Mesenteric fat pad (tissue), 1 donor: ENCODE measurements at regions not wholly inside any gene's neighbourhood (a gene's known extent, or its start where the extent isn't known, plus 50 kb on each side); places are given as distances from the start of the nearest gene placed in this dataset.
"Not testable (repeated sequence)": the region's sequence is repeated elsewhere in the genome, so short reads cannot be mapped to it uniquely, and the experiment has no call there.

Experiments used
- DNase-seq: peaks from one replicate; pipeline ENCODE4 v3.0.0-alpha.2; 2020; ENCODE audit warnings: low spot score
- donor health status: DM: yes; HTN: yes; CAD: no.

DNA sequence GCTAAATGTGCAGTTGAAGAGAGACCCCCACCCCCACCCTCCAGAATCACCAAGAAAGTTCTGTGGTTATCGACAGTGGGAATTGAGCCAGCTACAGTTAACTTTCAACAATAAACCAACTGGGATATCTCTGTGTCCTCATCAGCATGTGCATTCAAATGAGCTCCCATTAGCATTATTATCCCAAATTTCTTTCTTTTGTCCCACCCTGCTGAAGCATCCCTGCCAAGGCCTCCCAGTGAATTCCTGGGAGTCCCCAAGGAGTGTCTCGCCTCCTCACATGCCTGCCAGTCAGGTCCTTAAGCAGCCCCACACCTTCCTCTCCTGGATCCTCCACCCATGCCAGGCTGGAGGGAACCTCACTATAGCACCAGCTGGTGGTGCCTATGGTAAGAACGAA, 422.1 kb upstream of the HNRNPA3 start:
- no peak for DNase-seq

DNA sequence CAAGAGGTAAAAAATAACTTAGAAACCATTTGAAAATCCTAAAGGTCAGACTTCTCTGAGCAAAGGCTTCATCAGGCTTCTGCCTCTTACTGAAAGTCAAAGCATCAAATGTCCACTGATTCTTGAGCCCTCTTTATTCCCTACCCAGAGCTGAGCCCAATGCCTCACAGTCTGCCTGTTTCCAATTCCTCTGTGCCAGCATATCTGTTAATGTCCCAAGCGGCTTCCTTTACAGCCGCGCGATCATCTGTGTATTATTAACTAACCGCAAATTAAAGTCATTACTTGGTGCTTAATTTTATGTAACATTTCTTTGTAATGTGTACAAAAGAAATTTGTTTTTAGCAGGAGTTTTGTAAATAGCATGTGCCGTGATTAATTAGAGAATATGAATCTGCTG, 418.8 kb upstream of the HNRNPA3 start:
- DNase-seq = no peak

- no peak for DNase-seq
These were observed 418.2 kb upstream of the HNRNPA3 start for GRCh38 chr2:176794392-176794791.

DNA sequence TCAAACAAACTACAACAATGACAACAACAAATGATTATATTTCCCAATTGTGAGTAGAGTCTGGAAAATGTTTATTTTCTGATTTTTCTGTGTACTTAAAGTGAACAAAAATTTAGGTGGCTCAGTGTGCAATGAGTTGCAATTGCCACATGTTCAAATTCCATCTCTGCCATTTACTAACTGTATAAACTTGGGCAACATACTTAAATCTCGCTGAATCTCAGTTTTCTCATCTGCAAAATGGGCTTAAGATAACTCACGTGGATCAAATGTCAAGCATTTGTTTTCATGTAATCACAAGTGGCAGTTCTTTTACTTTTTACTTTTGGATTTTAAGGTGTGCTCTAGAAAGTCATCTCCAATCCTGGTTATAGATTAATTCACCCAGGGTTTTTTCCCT, 416.8 kb upstream of the HNRNPA3 start:
- no peak for DNase-seq

DNA sequence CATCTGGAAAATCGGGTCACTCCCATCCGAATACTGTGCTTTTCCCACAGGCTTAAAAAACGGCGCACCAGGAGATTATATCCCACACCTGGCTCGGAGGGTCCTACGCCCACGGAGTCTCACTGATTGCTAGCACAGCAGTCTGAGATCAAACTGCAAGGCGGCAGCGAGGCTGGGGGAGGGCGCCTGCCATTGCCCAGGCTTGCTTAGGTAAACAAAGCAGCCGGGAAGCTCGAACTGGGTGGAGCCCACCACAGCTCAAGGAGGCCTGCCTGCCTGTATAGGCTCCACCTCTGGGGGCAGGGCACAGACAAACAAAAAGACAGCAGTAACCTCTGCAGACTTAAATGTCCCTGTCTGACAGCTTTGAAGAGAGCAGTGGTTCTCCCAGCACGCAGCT, 415.9 kb upstream of the HNRNPA3 start:
- not testable (repeated sequence) for DNase-seq

DNA sequence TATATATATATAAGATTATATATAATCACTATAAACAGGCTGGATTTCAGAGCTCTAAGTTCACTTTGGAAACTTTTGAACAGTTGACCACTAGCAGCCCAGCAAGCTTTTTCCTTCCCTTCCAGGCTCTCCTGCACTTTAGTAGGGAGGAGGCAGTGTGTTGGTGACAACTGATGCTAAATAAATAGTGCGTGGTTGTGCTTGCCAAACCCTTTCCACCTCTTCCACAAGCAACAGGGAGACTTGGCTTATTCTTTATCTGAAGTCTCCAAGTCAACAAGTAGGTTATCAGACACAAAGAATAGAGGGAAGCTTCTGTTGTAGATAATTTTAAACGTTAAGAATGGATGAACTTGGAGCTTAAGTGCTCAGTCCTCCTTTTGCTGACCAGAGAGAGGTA, 408.2 kb upstream of the HNRNPA3 start:
- no peak for DNase-seq

DNA sequence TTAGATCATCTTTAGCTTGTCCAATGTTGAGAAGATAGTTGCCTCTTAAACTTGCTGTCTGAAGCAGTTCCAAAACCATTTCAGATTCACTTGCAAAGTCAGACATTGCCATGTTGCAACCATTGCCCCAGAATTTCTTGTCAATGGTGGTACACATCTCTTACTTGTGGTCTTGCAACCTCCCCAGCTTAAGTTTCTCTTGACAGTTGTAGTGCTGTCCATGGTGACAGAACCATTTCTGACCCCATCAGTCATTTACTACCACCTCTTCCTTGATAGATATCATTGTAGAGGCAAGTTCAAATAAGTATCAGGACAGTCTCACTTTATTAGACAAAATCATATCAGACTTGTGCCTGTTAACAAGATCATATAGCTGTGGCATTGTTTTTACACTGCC, 407.2 kb upstream of the HNRNPA3 start:
- DNase-seq = no peak

- no peak for DNase-seq
These were observed 400.3 kb upstream of the HNRNPA3 start for GRCh38 chr2:176812246-176812775.

GRCh38 chr2:176813156-176813555, 399.4 kb upstream of the HNRNPA3 start:
- no peak for DNase-seq

- DNase-seq = no peak
These were observed 399.0 kb upstream of the HNRNPA3 start for GRCh38 chr2:176813621-176814049.

DNA sequence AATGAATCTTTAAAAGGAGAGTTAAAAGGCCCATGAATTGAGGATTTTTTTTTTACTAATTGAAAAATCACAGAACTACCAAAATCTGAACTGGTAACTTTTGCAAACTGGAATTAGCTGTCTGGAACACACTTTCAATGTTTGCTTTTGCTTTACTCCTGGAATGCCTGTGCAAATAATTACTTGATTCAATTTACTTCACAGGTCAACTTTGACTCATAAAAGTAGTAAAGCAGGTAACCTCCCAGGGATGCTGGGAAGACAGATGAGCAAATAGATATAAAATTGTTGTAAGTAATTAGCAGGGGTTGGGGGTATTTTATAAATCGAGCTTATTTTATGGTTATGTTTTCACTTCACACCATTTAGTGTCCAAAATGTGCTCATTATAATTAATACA, 398.3 kb upstream of the HNRNPA3 start:
- DNase-seq = no peak

GRCh38 chr2:176814740-176815367, 397.7 kb upstream of the HNRNPA3 start:
- no peak for DNase-seq

GRCh38 chr2:176817061-176817565, 395.5 kb upstream of the HNRNPA3 start:
- DNase-seq = no peak

DNA sequence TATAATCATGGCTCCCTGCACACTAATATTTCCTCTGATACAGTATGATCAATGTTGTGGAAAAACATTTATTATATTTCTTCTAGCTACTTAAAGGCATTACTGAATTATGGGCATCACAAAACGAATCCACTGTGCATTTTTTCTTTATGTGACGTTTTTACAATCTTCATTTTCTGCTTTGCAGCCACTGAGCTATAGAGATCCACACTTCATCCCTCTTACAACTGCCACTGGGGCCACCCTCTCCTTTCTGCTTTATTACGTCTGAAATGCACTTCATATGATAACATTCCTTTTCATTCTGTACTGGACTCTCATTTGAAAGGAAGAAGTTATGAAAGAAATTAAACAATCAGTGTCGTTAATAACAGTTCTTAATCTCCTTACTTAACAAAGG, 394.5 kb upstream of the HNRNPA3 start:
- DNase-seq = no peak

DNA sequence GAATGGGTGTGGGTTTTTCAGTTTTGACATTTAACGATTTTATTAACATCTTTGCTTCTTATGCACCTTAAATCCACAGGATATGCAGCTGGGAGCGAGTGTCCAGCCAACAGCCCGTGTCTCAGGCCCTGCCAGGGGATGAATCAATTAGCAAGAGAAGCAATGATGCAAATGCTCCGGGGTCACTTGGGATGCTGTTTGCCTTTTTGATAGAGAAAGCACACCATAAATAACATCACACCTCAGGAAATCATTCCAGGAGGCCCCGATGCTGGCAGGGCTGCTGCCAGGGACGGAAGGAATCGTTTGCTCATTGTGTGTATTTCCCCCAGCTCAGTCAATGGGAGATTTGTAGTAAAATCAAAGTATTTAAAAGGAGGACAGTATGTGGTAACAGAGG, 394.0 kb upstream of the HNRNPA3 start:
- DNase-seq = no peak

DNA sequence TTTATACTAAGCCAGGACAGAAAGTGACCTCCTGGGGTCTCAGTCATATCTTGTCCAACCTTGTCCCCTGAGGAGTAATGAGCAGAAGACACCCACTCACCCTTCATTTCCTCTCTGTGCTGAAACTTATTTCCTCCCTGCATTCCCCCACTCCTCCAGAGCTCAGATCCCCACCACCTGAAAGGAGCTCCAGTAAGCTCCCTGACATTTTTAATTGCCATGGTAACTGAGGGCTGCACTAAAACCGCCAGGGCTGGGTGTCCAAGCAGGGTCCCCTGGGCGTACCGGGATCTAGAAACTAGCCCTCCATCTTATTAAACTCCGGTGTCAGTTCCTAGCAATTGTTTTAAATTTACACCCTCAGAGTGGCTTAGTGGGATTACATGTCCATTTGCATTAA, 393.3 kb upstream of the HNRNPA3 start:
- no peak for DNase-seq

GRCh38 chr2:176820371-176820932, 392.1 kb upstream of the HNRNPA3 start:
- DNase-seq = no peak

- no peak for DNase-seq
These were observed 391.2 kb upstream of the HNRNPA3 start for GRCh38 chr2:176821350-176821749.

- no peak for DNase-seq
These were observed 390.5 kb upstream of the HNRNPA3 start for GRCh38 chr2:176822060-176822459.

- DNase-seq = no peak
These were observed 386.2 kb upstream of the HNRNPA3 start for GRCh38 chr2:176826356-176826755.

- no peak for DNase-seq
These were observed 385.5 kb upstream of the HNRNPA3 start for GRCh38 chr2:176826984-176827668.

DNA sequence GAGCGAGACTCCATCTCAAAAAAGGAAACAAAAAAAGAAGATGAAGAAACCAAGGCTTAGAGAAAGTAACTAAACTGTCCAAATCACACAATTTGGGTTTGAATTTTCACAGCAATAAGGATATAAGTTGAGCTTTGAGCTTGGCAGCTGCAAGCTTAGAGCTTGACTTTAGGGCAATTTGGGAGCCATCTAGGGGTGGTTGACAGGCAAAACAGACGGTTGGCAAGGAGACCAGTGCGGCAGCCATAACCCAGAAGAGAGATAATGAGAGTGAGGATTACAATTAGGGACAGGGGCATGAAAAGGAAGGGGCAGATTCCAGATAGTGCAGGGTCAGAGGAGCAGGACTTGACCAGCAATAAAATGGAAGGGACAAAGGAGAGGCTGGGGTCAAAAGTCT, 382.2 kb upstream of the HNRNPA3 start:
- DNase-seq = no peak
